Breast epithelium (tissue), 4 donors: ENCODE measurements at regions not wholly inside any gene's neighbourhood (a gene's known extent, or its start where the extent isn't known, plus 50 kb on each side); places are given as distances from the start of the nearest gene placed in this dataset.

Source experiments
- DNase-seq, 2 donors: peaks; one replicate each; pipeline ENCODE4 v3.0.0-alpha.2; 2019; ENCODE audit warnings: low spot score in 2 of 2
- H3K27ac ChIP-seq, 2 donors: fragments of 200-600 bp; sonication (generic) in 1 of 2; one replicate each; pipeline ENCODE4 v1.5.1; 2016 to 2019; ENCODE audit warnings: mild to moderate bottlenecking in 1 of 2
- H3K27me3 ChIP-seq, 2 donors: fragments of 200-600 bp; sonication (generic) in 1 of 2; one replicate each; pipeline versions ENCODE4 v1.5.1 to v1.6.0; 2017 to 2019; ENCODE audit warnings: control low read depth in 1 of 2, mild to moderate bottlenecking in 1 of 2
- H3K36me3 ChIP-seq: fragments of 200-600 bp; one replicate; pipeline ENCODE4 v1.5.1; 2019
- H3K4me1 ChIP-seq, 2 donors: fragments of 200-600 bp; sonication (generic); one replicate each; pipeline ENCODE4 v1.5.1; 2016 to 2019; ENCODE audit warnings: control low read depth in 1 of 2
- H3K4me3 ChIP-seq, 3 donors: fragments of 200-600 bp; sonication (generic); 1 replicate in 2 of 3; 2 replicates in 1 of 3; pipeline ENCODE4 v1.5.1; 2016 to 2019; ENCODE audit warnings: mild to moderate bottlenecking in 3 of 3, moderate library complexity in 2 of 3
- H3K9me3 ChIP-seq, 2 donors: fragments of 200-600 bp; sonication (generic) in 1 of 2; one replicate each; pipeline ENCODE4 v1.5.1; 2016 to 2019; ENCODE audit warnings: control low read depth in 1 of 2
- POLR2A ChIP-seq: fragments of 450-650 bp; IDR thresholded peaks from one replicate; pipeline ENCODE4 v1.6.1; 2016; ENCODE audit warnings: antibody characterized with exemption, mild to moderate bottlenecking, moderate library complexity
- POLR2AphosphoS5 ChIP-seq, 3 donors: sonication (generic); formaldehyde crosslinking; IDR thresholded peaks; one replicate each; pipeline ENCODE4 v1.6.1; 2017; ENCODE audit warnings: antibody characterized with exemption in 3 of 3
- intact Hi-C: fragments of 100-400 bp; cut with DNase I; formaldehyde crosslinking; loops from one replicate; pipeline ENCODE4 v1.15.1; 2023; ENCODE audit warnings: low total_unique reads
- TF ChIP-seq, protein P1 (sequence below), 3 donors: fragments of 450-650 bp; IDR thresholded peaks; one replicate each; pipeline ENCODE4 v1.5.1; 2016 to 2017; ENCODE audit warnings: antibody characterized with exemption in 3 of 3, mild to moderate bottlenecking in 3 of 3, moderate library complexity in 3 of 3

DNA sequence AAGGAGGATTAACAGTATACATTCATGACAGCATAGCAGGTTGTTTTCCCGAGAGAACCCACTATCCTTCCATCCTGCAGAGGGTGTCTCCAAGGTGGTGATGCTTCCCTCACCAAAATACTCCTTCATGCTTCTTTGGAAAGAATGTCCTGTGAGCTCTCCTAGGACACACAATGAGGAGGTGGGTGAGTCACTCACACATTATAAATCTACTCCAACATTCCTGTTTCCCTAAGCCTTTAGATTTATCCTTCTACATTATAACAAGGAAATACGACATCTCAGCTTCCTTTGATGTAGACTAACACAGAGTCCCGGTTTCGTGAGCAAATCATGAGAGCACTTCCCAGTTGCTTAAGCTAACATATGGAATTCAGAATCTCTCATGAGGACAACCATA lies 689.7 kb upstream of the CELF2 start:
- Histone ChIP-seq H3K9me3 (no peaks in the 10 kb centered on the region), H3K4me3 (no peak overlapping the region), H3K27me3 (no peaks in the 10 kb centered on the region), H3K36me3 (no peaks in the 10 kb centered on the region), H3K4me1 (no peaks in the 10 kb centered on the region), H3K27ac (no peak overlapping the region)
- DNase-seq, result no peak
- no peak for TF ChIP-seq POLR2AphosphoS5 (IDR thresholded peaks at IDR 0.05)
- TF ChIP-seq, protein P1, sequence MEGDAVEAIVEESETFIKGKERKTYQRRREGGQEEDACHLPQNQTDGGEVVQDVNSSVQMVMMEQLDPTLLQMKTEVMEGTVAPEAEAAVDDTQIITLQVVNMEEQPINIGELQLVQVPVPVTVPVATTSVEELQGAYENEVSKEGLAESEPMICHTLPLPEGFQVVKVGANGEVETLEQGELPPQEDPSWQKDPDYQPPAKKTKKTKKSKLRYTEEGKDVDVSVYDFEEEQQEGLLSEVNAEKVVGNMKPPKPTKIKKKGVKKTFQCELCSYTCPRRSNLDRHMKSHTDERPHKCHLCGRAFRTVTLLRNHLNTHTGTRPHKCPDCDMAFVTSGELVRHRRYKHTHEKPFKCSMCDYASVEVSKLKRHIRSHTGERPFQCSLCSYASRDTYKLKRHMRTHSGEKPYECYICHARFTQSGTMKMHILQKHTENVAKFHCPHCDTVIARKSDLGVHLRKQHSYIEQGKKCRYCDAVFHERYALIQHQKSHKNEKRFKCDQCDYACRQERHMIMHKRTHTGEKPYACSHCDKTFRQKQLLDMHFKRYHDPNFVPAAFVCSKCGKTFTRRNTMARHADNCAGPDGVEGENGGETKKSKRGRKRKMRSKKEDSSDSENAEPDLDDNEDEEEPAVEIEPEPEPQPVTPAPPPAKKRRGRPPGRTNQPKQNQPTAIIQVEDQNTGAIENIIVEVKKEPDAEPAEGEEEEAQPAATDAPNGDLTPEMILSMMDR (IDR thresholded peaks at IDR 0.05), result no peak
- no peak for TF ChIP-seq POLR2A
- intact Hi-C loops, result no loop called here

- H3K4me3 ChIP-seq, result no peak overlapping the region
- H3K9me3 ChIP-seq, result no peaks in the 10 kb centered on the region
- H3K27me3 ChIP-seq, result no peaks in the 10 kb centered on the region
- no peak for DNase-seq
- no peaks in the 10 kb centered on the region for H3K36me3 ChIP-seq
- intact Hi-C loops, result no loop called here
- no peaks in the 10 kb centered on the region for H3K4me1 ChIP-seq
- no peak overlapping the region for H3K27ac ChIP-seq
- no peak for TF ChIP-seq POLR2AphosphoS5 (IDR thresholded peaks at IDR 0.05)
- TF ChIP-seq, protein P1 (IDR thresholded peaks at IDR 0.05), result no peak
- TF ChIP-seq POLR2A, result no peak
Measured at GRCh38 chr10:10330418-10330817, 687.3 kb upstream of the CELF2 start.

DNA sequence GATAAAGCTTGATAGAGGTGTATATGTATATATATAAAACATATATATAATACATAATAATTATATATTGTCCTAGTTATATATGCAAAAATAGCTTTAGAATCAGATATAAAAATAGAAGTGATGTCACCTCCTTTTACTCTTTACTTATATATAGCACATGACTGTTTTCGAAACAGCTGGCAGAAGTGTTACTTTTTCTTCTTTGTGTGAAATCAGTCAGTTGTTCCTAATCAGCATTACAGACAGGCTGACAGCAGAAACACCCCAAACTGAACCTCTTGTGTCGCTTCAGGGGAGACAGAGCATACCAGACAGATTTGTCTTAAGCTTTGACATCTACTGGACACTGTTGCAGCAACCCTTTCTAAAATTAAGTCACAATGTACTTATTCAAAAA lies 684.9 kb upstream of the CELF2 start:
- H3K9me3 ChIP-seq, result no peaks in the 10 kb centered on the region
- TF ChIP-seq POLR2A (no peak), POLR2AphosphoS5 (IDR thresholded peaks at IDR 0.05) (no peak)
- TF ChIP-seq, protein P1 (IDR thresholded peaks at IDR 0.05), result no peak
- DNase-seq, result no peak
- H3K36me3 ChIP-seq, result no peaks in the 10 kb centered on the region
- intact Hi-C loops, result no loop called here
- H3K27me3 ChIP-seq, result no peaks in the 10 kb centered on the region
- no peak overlapping the region for H3K4me3 ChIP-seq
- H3K27ac ChIP-seq, result no peak overlapping the region
- H3K4me1 ChIP-seq, result no peaks in the 10 kb centered on the region

- intact Hi-C loops, result no loop called here
- TF ChIP-seq, protein P1 (IDR thresholded peaks at IDR 0.05), result no peak
- TF ChIP-seq POLR2A (no peak), POLR2AphosphoS5 (IDR thresholded peaks at IDR 0.05) (no peak)
- no peaks in the 10 kb centered on the region for H3K27me3 ChIP-seq
- H3K9me3 ChIP-seq, result no peaks in the 10 kb centered on the region
- no peaks in the 10 kb centered on the region for H3K36me3 ChIP-seq
- no peak for DNase-seq
- H3K4me1 ChIP-seq, result no peaks in the 10 kb centered on the region
- H3K27ac ChIP-seq, result no peak overlapping the region
- no peak overlapping the region for H3K4me3 ChIP-seq
Measured at GRCh38 chr10:10333622-10334021, 684.0 kb upstream of the CELF2 start.

- intact Hi-C loops, result no loop called here
- Histone ChIP-seq H3K27me3 (no peaks in the 10 kb centered on the region), H3K27ac (no peak overlapping the region), H3K9me3 (no peaks in the 10 kb centered on the region), H3K4me1 (no peaks in the 10 kb centered on the region), H3K36me3 (no peaks in the 10 kb centered on the region), H3K4me3 (no peak overlapping the region)
- TF ChIP-seq, protein P1 (IDR thresholded peaks at IDR 0.05), result no peak
- TF ChIP-seq POLR2AphosphoS5 (IDR thresholded peaks at IDR 0.05), result no peak
- no peak for TF ChIP-seq POLR2A
- DNase-seq, result no peak
Measured at GRCh38 chr10:10338339-10338738, 679.3 kb upstream of the CELF2 start.
